ENCODE measurements at regions not wholly inside any gene's neighbourhood (a gene's known extent, or its start where the extent isn't known, plus 50 kb on each side); places are given as distances from the start of the nearest gene placed in this dataset.

DNA sequence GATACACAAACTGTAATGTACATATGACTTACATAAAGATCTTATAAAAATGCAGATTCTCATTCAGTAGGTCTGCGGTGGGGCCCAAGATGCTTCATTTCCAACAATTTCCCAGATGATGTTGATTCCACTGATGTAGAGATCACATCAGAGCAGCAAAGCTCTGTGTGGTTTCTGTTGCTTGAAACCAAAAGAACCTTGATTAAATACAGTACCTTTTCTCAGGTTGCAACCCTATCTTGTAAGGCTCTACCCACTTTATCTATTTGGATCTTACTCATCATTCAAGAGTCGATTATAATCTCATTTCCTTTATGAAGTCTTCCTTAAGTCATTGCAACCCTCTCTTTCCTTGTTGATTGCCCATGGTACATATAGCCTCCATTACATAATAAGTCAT lies 816.8 kb downstream of the RPA4 start:
- TF ChIP-seq CTCF (conservative IDR thresholded peaks at IDR 0.05; ENCODE audit: low read length): no peak
- TF ChIP-seq EZH2phosphoT487 (IDR thresholded peaks at IDR 0.05; ENCODE audit: borderline replicate concordance, low read depth, low read length): no peak
